ENCODE measurements at regions not wholly inside any gene's neighbourhood (a gene's known extent, or its start where the extent isn't known, plus 50 kb on each side); places are given as distances from the start of the nearest gene placed in this dataset.

GRCh38 chr1:172895050-172895460, 155.7 kb downstream of the TNFSF18 start:
- DNase-seq, result no peak

GRCh38 chr1:172895761-172896160, 155.0 kb downstream of the TNFSF18 start:
- no peak for DNase-seq

GRCh38 chr1:172897738-172898137, 153.0 kb downstream of the TNFSF18 start:
- DNase-seq, result no peak

- DNase-seq, result no peak
Measured at GRCh38 chr1:172898866-172899265, 151.9 kb downstream of the TNFSF18 start.

GRCh38 chr1:172900376-172900997, 150.3 kb downstream of the TNFSF18 start:
- no peak for DNase-seq

- DNase-seq, result no peak
Measured at GRCh38 chr1:172902200-172902599, 148.5 kb downstream of the TNFSF18 start.

GRCh38 chr1:172902861-172903381, 147.8 kb downstream of the TNFSF18 start:
- DNase-seq, result peak; percentile 46

- DNase-seq, result no peak
Measured at GRCh38 chr1:172903581-172904220, 147.0 kb downstream of the TNFSF18 start.

GRCh38 chr1:172905452-172905851, 145.3 kb downstream of the TNFSF18 start:
- no peak for DNase-seq

GRCh38 chr1:172906778-172907592, 143.8 kb downstream of the TNFSF18 start:
- DNase-seq, result peak; percentile 76

GRCh38 chr1:172907834-172908326, 142.9 kb downstream of the TNFSF18 start:
- no peak for DNase-seq

GRCh38 chr1:172909606-172910326, 141.0 kb downstream of the TNFSF18 start:
- DNase-seq, result peak; percentile 76

GRCh38 chr1:172912765-172913260, 137.9 kb downstream of the TNFSF18 start:
- no peak for DNase-seq

GRCh38 chr1:172914501-172915144, 136.1 kb downstream of the TNFSF18 start:
- DNase-seq, result no peak

GRCh38 chr1:172915271-172915670, 135.5 kb downstream of the TNFSF18 start:
- DNase-seq, result no peak

GRCh38 chr1:172916116-172916515, 134.6 kb downstream of the TNFSF18 start:
- DNase-seq, result no peak

- DNase-seq, result peak; percentile 77
Measured at GRCh38 chr1:172917972-172918371, 132.8 kb downstream of the TNFSF18 start.

GRCh38 chr1:172918478-172918877, 132.3 kb downstream of the TNFSF18 start:
- DNase-seq, result no peak

GRCh38 chr1:172926070-172926469, 124.7 kb downstream of the TNFSF18 start:
- no peak for DNase-seq

GRCh38 chr1:172928412-172928811, 122.3 kb downstream of the TNFSF18 start:
- no peak for DNase-seq

GRCh38 chr1:172929006-172929405, 121.7 kb downstream of the TNFSF18 start:
- no peak for DNase-seq

- DNase-seq, result no peak
Measured at GRCh38 chr1:172930142-172930541, 120.6 kb downstream of the TNFSF18 start.

Data from amniotic stem cell (primary cell).